Prostate gland (tissue), 2 donors: ENCODE measurements at regions not wholly inside any gene's neighbourhood (a gene's known extent, or its start where the extent isn't known, plus 50 kb on each side); places are given as distances from the start of the nearest gene placed in this dataset.
"Not testable (repeated sequence)": the region's sequence is repeated elsewhere in the genome, so short reads cannot be mapped to it uniquely, and the experiment has no call there.

Experiments
- CTCF ChIP-seq, 4 experiments: fragments of 200-600 bp in 2 of 4; fragments of 450-650 bp in 2 of 4; sonication (generic) in 2 of 4; IDR thresholded peaks; 1 replicate in 3 of 4; 2 replicates in 1 of 4; pipeline ENCODE4 v1.5.1; 2016 to 2019; ENCODE audit warnings: antibody characterized with exemption in 4 of 4, mild to moderate bottlenecking in 2 of 4, moderate library complexity in 2 of 4
- POLR2A ChIP-seq: fragments of 450-650 bp; IDR thresholded peaks from one replicate; pipeline ENCODE4 v1.6.1; 2016; ENCODE audit warnings: antibody characterized with exemption, mild to moderate bottlenecking
- POLR2AphosphoS5 ChIP-seq: sonication (generic); formaldehyde crosslinking; IDR thresholded peaks from one replicate; pipeline ENCODE4 v1.6.1; 2017; ENCODE audit warnings: antibody characterized with exemption

- not testable (repeated sequence) for TF ChIP-seq CTCF (IDR thresholded peaks at IDR 0.05); POLR2AphosphoS5; POLR2A
Measured at GRCh38 chr10:81264991-81265390, 610.0 kb upstream of the NRG3 start.
